IPS-18a (cell line): ENCODE measurements at regions not wholly inside any gene's neighbourhood (a gene's known extent, or its start where the extent isn't known, plus 50 kb on each side); places are given as distances from the start of the nearest gene placed in this dataset.

Source experiments
- H3K27ac ChIP-seq: one replicate; pipeline ENCODE4 v1.5.1; 2013; ENCODE audit warnings: low read length
- H3K27me3 ChIP-seq: one replicate; pipeline ENCODE4 v1.6.1; 2013; ENCODE audit warnings: mild to moderate bottlenecking, low read length; ENCODE audit not compliant: control insufficient read depth, insufficient read depth
- H3K36me3 ChIP-seq: one replicate; pipeline ENCODE4 v1.6.1; 2013; ENCODE audit warnings: low read depth, low read length; ENCODE audit not compliant: control insufficient read depth
- H3K4me1 ChIP-seq: one replicate; pipeline ENCODE4 v1.6.1; 2013; ENCODE audit warnings: low read depth, low read length; ENCODE audit not compliant: control insufficient read depth
- H3K4me3 ChIP-seq: one replicate; pipeline ENCODE4 v1.5.1; 2013; ENCODE audit warnings: low read length
- H3K9ac ChIP-seq: one replicate; pipeline ENCODE4 v1.6.1; 2013; ENCODE audit warnings: mild to moderate bottlenecking, low read length, moderate library complexity
- H3K9me3 ChIP-seq: one replicate; pipeline ENCODE4 v1.6.1; 2013; ENCODE audit warnings: low read depth, low read length; ENCODE audit not compliant: control insufficient read depth

DNA sequence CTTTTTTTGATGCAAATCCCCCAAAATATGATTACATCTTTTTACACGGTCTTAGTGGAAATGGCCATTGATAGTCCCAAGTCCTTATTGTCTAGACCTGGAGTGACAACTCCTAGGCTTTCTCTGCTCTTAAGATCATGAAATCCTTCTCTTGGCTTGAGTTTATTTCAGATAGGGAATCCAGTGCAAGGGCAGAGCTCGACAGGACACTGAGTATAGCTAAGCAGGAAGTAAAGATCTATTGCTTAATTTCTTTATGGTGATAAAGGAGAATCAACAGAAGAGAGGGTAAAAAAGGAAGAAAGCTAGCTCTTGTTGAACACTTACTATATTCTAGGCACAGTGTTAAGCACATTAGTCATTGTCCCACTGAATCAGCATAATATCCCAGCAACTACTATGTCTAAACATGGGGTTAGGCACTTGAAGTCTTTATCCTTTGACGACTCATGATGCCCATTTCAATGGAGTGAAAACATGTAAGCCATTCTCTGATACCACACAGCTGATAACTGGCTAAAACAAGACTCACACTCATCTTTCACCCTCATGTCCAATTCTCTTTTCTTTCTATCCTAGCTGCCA, 74.1 kb upstream of the LRATD1 start:
- H3K36me3 ChIP-seq = no peaks in the 10 kb centered on the region
- no peaks in the 10 kb centered on the region for H3K9me3 ChIP-seq
- H3K4me3 ChIP-seq = no peak overlapping the region
- no peak overlapping the region for H3K27ac ChIP-seq
- no peaks in the 10 kb centered on the region for H3K27me3 ChIP-seq
- H3K9ac ChIP-seq = no peak overlapping the region
- H3K4me1 ChIP-seq = no peaks in the 10 kb centered on the region

DNA sequence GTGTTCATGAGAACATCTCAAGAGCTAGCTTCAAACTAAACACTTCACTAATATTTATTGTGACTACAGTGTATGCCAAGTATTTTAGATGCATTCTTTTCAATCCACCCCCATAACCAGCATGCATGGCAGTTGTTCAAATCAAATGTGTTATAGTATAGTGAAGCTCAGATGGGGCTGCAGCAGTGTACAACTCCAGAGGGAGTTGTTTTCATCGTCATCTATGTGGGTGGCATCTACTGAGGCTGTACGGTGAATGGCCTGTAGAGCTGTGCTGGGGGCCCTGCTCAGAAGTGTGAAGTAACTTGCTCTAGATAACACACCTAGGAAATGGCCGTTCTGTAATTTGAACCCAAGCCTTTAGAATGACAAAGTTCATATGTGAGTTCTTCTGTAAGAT, 71.8 kb upstream of the LRATD1 start:
- H3K27me3 ChIP-seq = no peaks in the 10 kb centered on the region
- H3K4me3 ChIP-seq = no peak overlapping the region
- no peaks in the 10 kb centered on the region for H3K9me3 ChIP-seq
- peaks cover 7% of the 10 kb centered on the region for H3K4me1 ChIP-seq
- H3K27ac ChIP-seq = no peak overlapping the region
- H3K36me3 ChIP-seq = no peaks in the 10 kb centered on the region
- no peak overlapping the region for H3K9ac ChIP-seq

DNA sequence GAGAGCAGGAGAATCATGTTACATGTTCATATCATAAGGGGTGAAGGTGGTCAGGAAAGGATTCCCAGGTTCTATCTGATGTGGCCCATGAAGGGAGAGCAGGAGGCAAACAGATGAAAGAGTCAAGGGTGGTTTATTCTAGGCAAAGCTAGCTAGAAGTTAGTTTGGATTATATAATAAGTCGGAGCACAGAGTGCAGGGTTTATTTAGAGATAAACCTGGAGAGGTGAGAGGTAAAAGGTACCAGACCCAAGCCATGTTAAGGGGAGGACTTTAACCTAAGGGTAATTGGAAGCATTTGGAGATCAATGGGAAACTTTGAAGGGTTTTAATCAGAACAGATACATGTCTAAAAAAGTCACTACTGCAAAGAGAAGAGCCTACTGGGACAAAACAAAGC, 69.2 kb upstream of the LRATD1 start:
- Histone ChIP-seq H3K27ac (no peak overlapping the region), H3K36me3 (no peaks in the 10 kb centered on the region), H3K27me3 (no peaks in the 10 kb centered on the region), H3K9me3 (no peaks in the 10 kb centered on the region), H3K4me1 (peaks cover 7% of the 10 kb centered on the region), H3K4me3 (no peak overlapping the region), H3K9ac (no peak overlapping the region)

DNA sequence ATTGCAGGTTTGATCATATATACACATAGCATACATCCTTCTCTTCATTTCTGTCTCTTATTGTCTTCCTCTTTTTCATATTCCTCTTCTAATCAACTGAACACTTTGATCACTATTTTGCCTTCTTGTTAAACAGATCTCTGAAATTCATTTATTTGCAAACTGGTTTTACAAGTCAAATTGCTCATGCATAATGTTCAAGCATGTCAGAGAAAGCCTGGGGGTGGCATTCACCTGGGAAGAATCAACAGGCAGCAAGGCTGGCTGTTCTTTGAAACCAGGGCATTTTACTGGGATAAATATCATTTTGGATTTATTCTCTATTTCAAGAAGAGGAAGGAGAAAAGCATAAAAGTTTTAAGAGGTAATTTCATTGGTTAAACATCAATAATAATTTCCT, 66.9 kb upstream of the LRATD1 start:
- Histone ChIP-seq H3K27me3 (no peaks in the 10 kb centered on the region), H3K4me3 (no peak overlapping the region), H3K4me1 (peaks cover 7% of the 10 kb centered on the region), H3K36me3 (no peaks in the 10 kb centered on the region), H3K9ac (no peak overlapping the region), H3K9me3 (no peaks in the 10 kb centered on the region), H3K27ac (no peak overlapping the region)

DNA sequence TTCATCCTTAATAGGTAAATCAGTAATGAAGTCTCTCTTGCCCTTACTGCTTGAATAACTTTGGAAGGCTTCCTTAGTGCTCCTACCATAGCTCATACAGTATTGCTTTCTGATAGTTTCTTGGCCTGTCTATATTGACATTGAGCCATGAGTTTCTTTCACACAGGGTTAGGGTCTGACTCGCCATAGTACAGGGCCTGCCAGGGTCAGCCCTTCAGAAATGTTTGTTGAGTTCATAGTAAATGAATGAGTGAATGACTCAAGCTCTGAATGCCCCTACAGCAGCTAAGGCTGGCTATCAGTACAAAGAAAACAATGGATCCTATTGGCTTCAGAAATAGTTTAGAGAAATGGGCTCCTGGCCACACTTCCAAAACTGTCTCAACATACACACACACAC, 65.0 kb upstream of the LRATD1 start:
- Histone ChIP-seq H3K4me3 (no peak overlapping the region), H3K27ac (no peak overlapping the region), H3K36me3 (no peaks in the 10 kb centered on the region), H3K27me3 (no peaks in the 10 kb centered on the region), H3K9ac (no peak overlapping the region), H3K4me1 (peaks cover 7% of the 10 kb centered on the region), H3K9me3 (no peaks in the 10 kb centered on the region)

DNA sequence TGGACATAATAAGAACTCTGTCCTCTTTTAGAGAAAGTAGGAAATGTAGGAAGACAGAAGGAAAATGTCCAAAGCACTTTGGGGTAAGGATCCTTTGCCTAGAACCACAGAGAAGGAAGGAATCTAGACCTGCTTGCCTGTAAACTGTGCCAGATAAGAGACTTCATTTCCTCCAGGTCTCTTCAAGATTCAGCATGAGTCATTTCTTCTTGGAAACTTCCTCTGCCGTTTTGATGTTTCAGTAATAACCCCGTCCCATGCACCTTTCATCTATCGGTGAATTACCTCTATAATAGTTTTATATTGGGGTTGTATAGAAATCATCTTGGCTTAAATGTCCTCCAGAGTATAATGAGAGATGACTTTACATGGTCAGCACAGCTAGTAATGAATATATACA, 63.2 kb upstream of the LRATD1 start:
- no peaks in the 10 kb centered on the region for H3K9me3 ChIP-seq
- no peaks in the 10 kb centered on the region for H3K36me3 ChIP-seq
- H3K9ac ChIP-seq = no peak overlapping the region
- H3K27ac ChIP-seq = no peak overlapping the region
- no peaks in the 10 kb centered on the region for H3K27me3 ChIP-seq
- no peak overlapping the region for H3K4me3 ChIP-seq
- peaks cover 3% of the 10 kb centered on the region for H3K4me1 ChIP-seq

DNA sequence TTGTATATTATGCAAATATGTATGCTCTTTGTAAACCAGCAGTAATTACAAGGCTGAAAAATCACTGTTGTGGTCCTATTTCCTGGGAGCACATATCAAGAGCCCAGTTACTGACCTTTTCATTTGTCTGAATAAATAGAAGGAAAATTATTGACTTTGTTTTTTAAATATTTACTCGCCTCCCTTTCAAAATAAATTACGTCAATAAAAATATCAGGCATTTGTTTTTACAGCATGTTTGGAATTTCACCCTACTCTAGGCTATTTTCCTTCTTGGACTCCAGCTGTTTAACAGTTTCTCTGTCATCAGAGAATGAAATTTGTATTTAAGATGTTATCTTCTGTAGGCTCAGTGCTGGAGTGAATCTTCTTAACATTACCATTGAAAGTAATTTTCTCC, 59.9 kb upstream of the LRATD1 start:
- Histone ChIP-seq H3K27me3 (no peaks in the 10 kb centered on the region), H3K4me3 (no peak overlapping the region), H3K9ac (no peak overlapping the region), H3K4me1 (no peaks in the 10 kb centered on the region), H3K9me3 (no peaks in the 10 kb centered on the region), H3K27ac (no peak overlapping the region), H3K36me3 (no peaks in the 10 kb centered on the region)

DNA sequence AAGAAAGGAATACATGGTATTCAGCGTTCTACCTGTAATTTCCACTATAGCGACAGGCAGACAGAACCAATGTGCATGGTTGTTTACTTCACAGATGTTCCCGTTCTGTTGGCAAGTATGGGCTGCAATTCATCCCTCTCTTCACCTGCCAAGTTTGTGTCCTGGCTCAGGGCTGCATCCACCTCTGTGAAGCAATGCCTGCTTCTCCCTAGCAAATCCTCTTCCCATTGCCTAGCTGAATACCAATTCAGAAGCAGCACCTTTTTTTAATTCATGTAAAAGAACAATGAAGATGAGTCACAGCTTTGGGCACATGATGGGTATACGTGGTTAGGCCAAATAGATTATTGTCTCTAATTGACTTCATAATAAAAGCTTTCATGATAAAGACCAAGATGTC, 54.7 kb upstream of the LRATD1 start:
- Histone ChIP-seq H3K27me3 (no peaks in the 10 kb centered on the region), H3K36me3 (no peaks in the 10 kb centered on the region), H3K9me3 (no peaks in the 10 kb centered on the region), H3K4me1 (no peaks in the 10 kb centered on the region), H3K9ac (no peak overlapping the region), H3K4me3 (no peak overlapping the region), H3K27ac (no peak overlapping the region)
